HG03469 (cell line): ENCODE measurements at regions not wholly inside any gene's neighbourhood (a gene's known extent, or its start where the extent isn't known, plus 50 kb on each side); places are given as distances from the start of the nearest gene placed in this dataset.

Experiments used
- ATAC-seq: cut with Tn5 transposase; IDR thresholded peaks from one replicate; pipeline ENCODE4 v1.9.1; 2021; ENCODE audit warnings: mild to moderate bottlenecking, moderate library complexity, moderate number of reproducible peaks; ENCODE audit not compliant: unreplicated experiment

GRCh38 chr2:236673126-236673822 is 103.6 kb downstream of the ACKR3 start:
- ATAC-seq, result no peak

- no peak for ATAC-seq
Observed at GRCh38 chr2:236673823-236674185, 104.2 kb downstream of the ACKR3 start.

GRCh38 chr2:236674238-236674637 is 104.6 kb downstream of the ACKR3 start:
- ATAC-seq, result no peak

GRCh38 chr2:236674646-236675045 is 105.0 kb downstream of the ACKR3 start:
- no peak for ATAC-seq

- no peak for ATAC-seq
Observed at GRCh38 chr2:236675051-236675450, 105.4 kb downstream of the ACKR3 start.

- no peak for ATAC-seq
Observed at GRCh38 chr2:236675526-236675925, 105.9 kb downstream of the ACKR3 start.

- ATAC-seq, result no peak
Observed at GRCh38 chr2:236676136-236676873, 106.7 kb downstream of the ACKR3 start.

- no peak for ATAC-seq
Observed at GRCh38 chr2:236677368-236677767, 107.7 kb downstream of the ACKR3 start.

- ATAC-seq, result no peak
Observed at GRCh38 chr2:236678307-236678975, 108.8 kb downstream of the ACKR3 start.

GRCh38 chr2:236679884-236680860 is 110.5 kb downstream of the ACKR3 start:
- ATAC-seq, result no peak

GRCh38 chr2:236682651-236683422 is 113.2 kb downstream of the ACKR3 start:
- no peak for ATAC-seq

GRCh38 chr2:236684504-236685256 is 115.1 kb downstream of the ACKR3 start:
- ATAC-seq, result no peak

GRCh38 chr2:236685361-236685760 is 115.7 kb downstream of the ACKR3 start:
- no peak for ATAC-seq

GRCh38 chr2:236685979-236686520 is 116.4 kb downstream of the ACKR3 start:
- no peak for ATAC-seq

GRCh38 chr2:236686561-236686960 is 116.9 kb downstream of the ACKR3 start:
- ATAC-seq, result no peak

GRCh38 chr2:236687296-236687965 is 117.8 kb downstream of the ACKR3 start:
- ATAC-seq, result no peak

- ATAC-seq, result no peak
Observed at GRCh38 chr2:236688157-236688556, 118.5 kb downstream of the ACKR3 start.

GRCh38 chr2:236688563-236689392 is 119.2 kb downstream of the ACKR3 start:
- ATAC-seq, result no peak
